Middle frontal gyrus (tissue), 1 donor: ENCODE measurements at regions not wholly inside any gene's neighbourhood (a gene's known extent, or its start where the extent isn't known, plus 50 kb on each side); places are given as distances from the start of the nearest gene placed in this dataset.
"Not testable (repeated sequence)": the region's sequence is repeated elsewhere in the genome, so short reads cannot be mapped to it uniquely, and the experiment has no call there.

Source experiments
- DNase-seq: peaks from one replicate; pipeline ENCODE4 v3.0.0-alpha.2; 2015; ENCODE audit warnings: low spot score; ENCODE audit errors: extremely low spot score

DNA sequence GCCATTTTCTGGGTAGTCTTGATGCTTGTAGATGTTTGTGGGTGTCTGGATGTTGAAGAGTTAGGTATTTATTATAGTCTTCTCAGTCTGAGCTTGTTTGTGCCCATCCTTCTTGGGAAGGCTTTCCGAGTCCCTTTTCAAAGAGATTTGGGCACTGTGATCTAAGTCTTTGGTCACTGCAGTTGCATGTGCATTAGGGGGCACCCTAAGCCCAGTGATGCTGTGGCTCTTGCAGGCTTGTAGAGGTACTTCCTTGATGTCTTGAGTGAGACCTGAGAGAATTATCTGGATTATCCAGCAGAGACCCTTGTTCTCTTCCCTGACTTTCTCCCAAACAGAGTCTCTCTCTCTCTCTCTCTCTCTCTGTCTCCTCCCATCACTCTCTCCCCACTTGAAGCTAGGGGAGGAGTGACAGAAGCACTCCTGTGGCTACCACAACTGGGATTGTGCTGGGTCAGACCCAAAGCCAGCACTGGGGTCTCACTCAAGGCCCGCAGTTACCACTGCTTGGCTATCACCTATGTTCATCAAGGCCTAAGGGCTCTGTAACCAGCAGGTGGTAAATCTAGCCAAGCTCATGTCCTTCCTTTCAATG is 68.5 kb downstream of the TMCO5A start:
- no peak for DNase-seq

DNA sequence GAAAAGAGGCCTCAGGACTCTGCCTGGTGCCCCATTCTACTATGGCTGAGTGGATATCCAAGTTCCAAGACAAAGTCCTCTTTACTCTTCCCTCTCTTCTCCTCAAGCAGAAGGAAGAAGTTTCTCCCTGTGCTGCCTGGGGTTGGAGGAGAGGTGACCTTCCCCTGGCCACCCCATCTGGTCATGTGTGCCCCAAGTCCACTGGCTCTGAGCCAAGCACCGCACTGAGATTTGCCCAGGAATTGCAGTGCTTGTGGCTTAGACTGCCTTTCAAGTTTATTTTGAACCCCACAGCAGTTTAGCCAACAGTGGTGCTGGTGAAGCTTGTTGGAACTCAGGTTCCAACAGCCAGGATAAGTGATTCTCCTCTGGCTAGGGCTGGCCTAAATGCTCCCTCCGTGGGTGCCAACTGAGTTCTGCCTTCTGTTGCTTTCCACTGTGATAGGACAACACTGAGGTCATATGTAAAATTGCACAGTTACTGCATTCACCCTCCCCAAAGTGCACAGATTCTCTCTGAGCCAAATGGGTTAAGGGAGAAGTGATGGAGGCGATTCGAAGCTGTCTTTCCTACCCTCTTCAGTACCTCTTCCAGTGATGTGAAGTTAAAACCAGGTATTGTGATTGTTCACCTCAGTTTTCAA is 69.9 kb downstream of the TMCO5A start:
- DNase-seq, result no peak

DNA sequence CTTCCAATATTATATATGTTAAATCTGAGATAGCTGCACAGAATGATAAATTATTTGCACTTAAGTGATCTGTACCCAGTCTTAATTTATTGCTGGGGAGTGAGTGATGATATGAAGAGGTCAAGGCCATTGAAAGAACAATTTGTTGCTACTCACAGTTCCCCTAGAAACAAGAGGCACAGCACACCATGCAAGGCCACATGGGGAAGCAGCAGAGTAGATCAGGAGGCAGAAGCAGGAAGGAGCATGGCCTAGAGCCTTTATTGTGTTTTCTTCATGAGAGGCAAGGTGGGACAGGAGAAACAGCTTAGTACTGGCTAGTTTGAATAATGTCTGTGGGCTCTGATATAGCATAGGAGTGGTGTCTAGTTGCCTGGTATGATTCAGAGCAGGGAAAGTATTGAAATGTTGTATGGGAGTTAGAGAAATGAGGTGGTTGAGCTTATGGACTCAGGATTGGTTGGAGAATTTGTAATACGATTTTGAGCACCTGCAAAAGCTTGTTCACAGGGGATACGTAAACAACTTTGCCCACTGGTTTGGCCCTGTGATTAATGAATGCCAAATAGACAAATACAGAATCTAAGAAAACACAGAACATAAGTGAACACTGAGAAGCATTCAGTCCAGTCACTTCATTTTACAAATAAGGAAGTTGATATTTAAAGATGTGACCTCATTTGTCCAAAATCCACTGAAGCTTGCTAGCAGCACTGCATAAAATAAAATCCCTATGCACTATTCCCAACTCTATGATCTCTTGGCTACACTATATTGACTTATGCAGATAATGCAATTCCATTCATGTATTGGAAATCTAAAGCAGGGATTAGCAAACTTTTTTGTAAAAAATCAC is 71.7 kb downstream of the TMCO5A start:
- DNase-seq, result no peak

DNA sequence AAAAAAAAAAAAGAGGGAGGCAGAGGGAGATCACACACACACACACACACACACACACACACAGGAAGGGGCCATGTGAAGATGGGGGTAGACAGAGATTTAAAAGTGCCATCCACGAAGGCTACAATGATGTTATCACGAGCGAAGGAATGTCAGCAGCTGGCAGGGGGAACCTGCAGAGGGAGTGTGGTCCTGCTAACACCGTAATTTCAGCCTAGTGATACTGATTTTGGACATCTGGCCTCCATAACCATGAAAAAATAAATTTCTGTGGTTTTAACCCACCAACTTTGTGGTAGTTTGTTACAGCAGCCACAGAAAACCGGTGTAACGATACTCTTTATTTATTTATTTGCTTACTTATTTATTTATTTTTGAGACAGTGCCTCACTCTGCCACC is 76.0 kb downstream of the TMCO5A start:
- no peak for DNase-seq

DNA sequence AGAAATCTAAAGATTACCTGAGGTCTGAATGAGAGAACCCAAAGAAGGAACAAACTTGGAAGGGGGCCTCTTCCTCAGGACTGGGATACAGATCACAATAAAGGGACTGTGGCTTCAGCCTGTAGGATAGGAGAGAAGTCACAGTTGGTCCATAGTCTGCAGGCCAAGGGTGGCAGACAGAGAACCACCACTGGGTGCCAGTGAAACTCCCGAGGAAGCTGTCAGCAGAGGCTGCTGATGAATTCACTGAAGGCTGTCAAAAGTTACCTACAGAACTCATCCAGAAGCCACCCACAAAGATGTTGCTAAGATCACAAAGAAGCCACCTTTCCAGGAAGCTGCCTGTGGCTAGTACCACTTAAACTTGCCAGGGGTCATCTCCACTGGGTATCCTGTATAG is 78.5 kb downstream of the TMCO5A start:
- DNase-seq, result no peak

DNA sequence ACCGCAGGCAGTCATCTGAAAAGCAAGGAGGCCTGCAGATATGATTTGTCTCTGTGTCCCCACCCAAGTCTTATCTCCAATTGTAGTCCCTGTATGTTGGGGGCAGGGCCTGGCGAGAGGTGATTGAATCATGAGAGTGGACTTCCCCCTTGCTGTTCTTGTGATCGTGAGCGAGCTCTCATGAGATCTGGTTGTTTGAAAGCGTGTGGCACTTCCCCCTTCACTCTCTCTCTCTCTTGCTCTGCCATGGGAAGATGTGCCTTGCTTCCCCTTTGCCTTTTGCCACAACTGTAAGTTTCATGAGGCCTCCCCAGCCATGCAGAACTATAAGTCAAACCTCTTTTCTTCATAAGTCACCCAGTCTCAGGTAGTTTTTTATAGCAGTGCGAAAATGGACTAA is 83.3 kb downstream of the TMCO5A start:
- DNase-seq, result no peak

DNA sequence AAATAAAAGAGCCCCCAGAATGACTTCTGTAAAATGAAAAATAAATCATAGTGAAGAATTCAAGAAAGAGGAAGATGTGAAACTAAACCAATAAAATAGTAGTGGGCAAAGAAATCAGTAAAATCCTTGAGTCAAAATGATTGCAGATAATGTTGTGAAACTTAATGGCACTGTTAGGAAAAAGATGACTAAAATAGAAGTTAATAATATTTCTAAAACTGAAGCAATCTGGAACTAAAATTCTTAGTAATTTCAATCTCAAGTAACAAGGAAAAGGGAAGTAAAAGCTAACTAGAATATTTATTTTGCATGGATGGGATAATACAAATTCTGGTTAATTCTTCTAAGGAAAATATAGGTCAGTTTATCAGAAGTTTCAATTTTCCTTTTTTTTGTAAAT is 84.6 kb downstream of the TMCO5A start:
- DNase-seq, result no peak

DNA sequence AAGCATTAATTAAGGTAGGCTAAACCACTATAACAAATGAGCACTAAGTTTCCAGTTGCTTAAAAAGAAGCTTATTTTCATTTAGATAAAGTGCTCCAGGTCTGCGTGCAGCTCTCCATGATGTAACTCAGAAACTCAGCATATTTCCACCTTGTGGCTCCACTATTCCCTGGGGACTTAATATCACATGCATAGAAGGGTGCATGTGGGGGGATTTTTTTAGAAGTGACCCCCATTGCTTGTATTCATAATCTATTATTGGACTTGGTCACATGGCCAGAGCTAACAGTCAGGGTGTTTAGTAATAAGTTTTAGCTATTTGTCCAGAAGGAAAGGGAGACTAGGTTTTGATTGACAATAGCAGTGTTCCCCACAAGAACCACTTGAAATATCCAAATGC is 86.8 kb downstream of the TMCO5A start:
- DNase-seq, result no peak

DNA sequence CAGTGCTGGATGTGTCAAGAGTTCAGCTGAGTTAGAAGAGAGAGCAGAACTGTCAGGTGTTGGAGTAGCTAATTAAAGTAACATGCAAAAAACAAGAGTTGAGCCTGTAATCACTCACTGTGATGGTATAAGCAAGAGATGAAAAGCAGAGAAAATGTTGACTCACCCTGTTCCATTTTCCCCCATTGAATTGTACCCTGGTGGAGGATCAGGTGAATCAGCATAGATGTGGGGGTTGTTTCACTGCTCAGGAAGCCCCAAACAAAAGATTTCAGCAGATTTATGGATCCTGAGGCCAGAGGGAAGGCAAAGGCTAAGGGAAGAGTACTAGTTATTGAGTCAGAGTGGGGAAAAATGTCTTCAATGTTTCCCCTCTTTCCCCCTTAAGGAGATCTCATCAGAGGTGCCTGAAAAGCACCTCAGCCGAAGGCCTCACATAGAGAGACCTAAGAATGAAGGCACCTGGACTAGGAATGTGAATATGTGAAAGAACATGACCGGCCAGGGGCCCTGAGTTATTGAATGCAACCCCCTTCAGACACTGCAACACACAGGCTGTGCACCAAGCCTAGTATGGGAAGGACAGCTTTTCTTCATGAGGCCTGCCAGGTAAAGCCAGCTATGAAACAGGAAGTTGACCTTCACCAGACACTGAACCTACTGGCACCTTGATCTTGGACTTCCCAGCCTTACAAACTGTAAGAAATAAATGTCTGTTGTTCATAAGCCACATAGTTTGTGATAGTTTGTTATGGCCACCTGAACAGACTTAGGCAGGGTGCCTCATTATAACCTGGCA is 90.1 kb downstream of the TMCO5A start:
- DNase-seq, result no peak

DNA sequence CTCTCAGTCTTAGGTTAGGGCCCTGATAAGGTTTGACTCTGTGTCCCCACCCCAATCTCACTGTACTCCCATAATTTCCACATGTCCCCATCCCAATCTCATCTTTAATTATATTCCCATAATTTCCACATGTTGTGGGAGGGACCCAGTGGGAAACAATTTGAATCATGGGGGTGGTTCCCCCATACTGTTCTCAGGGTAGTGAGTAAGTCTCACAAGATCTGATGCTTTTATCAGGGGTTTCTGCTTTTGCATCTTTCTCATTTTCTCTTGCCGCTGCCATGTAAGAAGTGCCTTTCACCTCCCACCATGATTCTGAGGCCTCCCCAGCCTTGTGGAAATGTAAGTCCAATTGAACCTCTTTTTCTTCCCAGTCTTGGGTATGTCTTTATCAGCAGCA is 91.2 kb downstream of the TMCO5A start:
- not testable (repeated sequence) for DNase-seq

DNA sequence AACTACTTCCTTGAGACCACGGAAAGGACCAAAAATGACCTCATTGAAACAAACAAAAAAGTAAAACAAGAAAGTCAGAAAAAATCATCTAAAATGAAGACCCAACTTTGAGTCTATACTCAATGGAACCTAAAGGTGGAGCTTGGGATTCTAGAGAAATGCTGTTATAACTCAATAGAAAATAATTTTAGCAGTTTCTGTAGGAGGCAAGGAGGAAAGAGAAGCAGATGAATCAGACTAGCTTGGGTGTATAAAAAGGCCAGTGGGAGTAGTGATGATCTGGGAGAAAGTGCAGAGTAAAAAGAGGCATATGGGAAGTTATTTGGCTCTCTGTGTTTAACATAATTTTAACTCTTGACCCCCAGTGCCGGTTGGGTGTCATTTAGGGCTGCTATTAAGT is 94.4 kb downstream of the TMCO5A start:
- no peak for DNase-seq

DNA sequence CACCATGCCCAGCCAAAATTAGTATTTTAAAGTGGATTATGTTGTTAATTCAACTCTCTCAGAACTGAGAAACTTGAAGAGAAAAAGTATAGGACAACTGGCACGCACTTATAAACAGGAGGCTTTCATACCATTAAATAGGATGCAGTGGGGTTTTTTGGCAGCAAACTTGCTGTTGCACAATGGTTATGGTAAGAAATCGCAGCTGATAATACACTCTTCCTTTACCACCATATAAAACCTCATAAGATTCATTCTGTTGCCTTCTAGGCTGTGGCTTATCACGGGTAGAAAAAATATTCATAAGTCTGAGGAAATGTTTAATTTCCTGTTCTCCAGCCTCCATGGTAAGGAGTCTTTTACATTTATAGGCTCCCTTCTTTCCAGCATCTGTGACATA is 95.3 kb downstream of the TMCO5A start:
- no peak for DNase-seq

DNA sequence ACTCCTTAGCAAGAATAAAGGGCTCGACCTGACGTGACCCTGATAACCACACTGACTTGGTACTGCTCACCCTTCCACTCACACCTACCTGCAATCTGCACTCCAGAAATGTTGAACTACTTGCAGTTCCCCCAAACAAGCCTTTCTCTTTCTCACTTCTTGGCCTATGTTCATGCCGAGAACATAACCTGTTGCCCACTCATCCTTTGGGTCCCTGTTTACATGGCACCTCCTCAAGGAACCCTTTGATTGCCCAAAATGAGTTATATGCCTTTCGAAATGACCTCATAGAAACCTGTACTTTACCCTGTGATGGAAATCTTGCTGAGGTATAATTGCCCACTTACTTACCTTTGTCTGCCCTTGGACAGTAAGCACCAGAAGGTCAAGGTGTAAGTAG is 96.2 kb downstream of the TMCO5A start:
- no peak for DNase-seq

DNA sequence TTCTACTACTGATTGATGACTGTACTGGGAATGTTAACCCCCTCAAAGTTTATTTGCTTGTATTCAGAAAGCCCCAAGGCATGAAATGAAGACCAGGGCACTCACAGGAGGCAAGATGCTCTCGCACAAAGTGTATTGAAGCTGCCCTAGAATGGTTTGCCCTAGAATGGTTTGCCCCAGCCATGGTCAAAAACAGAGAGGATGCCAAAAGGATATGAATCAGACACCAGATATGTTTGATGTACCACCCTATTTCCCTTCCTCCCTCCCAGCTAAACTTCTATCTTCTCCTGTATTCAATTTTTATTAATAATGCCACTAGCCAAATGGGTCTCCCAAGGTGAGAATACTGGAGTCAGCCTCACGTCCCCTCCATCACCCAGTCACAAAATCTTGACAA is 101.3 kb downstream of the TMCO5A start:
- no peak for DNase-seq

DNA sequence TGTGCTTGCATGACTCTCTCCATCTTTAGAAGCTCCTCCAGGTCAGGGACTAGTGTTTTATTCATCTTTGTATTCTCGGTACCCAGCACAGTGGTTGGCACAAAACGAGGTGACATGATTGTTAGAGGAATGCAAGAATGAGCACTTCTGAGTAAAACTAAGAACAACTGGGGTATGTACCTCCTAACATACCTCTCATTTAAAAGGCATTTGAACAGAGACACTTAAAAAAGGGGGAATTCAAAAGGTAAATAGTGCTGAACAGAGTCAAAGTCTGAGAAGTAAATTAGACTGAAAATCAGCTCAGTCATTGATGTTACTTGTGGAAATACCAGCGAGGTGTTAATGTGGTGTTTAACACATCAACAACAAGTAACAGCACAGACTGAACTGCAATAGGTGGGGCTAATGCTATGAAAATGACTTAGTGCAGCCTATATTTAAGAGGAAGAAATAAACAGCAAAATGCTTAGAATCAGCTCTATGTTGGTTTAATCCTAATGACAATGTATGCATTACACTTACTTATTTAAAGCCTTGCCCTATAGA is 102.4 kb downstream of the TMCO5A start:
- no peak for DNase-seq

DNA sequence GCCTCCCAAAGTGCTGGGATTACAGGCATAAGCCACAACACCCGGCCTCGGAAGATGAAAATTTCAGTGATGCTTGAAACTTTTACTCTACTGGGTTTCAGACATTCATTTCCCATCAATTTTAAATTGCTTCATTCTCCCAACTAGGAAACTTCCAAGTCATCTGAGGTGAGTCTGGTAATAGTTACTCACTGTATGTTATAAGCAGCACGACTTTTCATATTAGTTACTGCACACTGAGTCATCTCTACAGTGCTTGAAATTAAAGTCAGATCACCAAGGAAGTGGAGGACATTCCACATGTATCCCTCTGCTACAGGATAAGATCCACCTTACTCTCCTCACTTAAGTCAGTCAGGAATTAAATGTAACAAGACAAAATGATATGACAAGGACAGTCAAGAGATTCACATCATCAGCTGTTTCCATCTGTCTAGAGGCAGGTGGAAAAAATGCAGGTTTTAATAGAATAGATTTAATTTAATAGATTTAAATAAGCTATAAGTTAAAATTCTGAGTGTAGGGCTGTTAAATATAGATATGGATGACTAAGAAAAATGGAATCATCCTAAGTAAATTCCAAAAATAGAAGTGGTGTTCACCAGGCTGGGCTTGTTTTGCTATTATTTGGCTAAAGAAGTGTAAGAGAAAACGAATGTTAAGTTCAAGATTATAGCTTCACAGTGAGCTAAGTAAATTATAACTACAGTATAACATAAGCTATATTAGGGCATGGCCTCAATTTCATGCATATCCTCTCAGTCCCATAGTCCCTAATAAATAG is 104.4 kb downstream of the TMCO5A start:
- no peak for DNase-seq

DNA sequence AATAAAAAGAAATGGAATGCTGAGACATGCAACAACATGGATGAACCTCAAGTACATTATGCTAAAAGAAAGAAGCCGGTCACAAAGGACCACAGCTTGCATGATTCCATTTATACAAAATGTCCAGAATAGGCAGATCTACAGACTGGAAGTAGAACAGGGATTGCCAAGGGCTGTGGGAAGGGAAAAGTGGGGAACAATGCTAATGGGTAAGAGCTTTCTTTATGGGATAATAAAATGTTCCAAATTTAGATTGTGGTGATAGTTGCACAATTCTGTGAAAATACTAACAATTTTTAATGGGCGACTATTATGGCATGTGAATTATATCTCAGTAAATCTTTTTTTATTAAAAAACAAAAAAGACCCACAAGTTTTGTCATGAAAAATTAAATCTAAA is 106.2 kb downstream of the TMCO5A start:
- DNase-seq, result no peak

DNA sequence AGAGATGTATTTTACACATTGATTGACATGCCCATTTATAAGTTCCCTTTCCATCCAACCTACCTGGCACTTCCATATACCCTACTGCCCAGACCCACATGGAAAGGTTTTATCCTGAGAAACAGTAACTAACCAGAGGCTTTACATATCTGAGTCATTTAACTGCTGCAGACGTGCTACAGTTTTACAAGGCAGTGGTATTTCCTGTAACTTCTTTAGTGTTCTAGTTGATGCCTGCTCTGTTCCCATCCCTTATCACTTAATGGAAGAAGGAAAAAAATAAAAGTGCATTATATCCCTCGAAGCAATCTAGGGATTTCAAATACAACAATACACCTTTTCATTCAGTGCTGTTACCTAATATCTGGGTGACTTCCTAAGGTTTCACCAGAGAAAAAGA is 107.1 kb downstream of the TMCO5A start:
- DNase-seq, result no peak

DNA sequence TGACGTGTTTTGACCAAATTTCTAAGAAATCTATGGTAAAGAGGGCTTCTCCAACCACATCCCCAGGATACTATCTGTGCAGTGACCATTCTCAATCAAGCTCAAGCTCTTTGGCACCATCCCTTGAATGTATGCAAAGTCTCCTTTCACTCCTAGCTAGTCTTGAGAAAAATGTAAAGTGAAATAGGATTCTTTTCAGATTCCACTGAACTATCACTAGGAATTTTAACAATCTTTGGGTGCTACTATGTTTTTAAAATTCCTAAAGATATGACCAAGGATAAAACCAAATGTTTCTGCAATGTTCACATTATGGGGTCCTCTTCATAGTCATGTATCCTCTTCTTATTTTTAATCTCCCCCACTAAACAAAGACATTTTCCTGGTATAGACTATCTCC is 107.8 kb downstream of the TMCO5A start:
- DNase-seq, result no peak

DNA sequence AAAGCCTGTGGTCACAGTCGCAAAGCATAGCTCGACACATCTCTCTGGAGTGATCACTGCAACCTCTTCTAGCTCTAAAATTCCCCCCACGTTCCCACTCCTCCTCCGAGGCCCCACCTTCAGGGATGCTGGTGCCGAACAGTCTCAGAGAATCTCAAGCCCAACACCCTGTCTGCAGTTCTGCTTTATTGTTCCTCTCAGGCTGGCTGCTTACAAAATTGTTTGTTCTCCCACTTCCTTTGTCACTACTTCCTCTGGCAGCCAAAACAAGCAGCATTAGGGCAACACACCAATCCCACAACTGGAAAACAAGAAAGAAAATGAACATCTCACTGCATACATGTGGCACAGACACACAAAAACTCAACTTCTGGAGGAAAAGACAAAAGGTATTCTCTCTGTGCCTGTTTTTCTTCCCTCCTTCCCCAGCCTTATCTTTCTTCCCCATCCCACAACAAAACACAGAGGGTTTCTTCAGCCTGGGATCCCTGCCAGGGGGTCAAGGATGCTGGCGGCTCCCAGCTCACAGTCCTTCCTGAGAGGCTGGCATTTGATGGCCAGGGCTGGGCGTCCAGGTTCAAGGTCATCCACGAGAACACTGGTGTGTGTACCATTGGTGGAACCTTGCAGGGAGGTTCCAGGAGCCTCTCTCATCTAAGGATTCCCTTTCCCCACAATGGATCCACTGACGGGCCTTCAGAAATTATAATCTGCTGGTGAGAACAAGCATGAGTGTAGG is 108.4 kb downstream of the TMCO5A start:
- no peak for DNase-seq
